PFSK-1 (cell line): ENCODE measurements at regions not wholly inside any gene's neighbourhood (a gene's known extent, or its start where the extent isn't known, plus 50 kb on each side); places are given as distances from the start of the nearest gene placed in this dataset.
A peak's percentile ranks its signal among the peaks of the same experiment; 100 is the strongest.

ENCODE experiments used
- FOXP2 ChIP-seq: optimal IDR thresholded peaks from 2 replicates; pipeline ENCODE3; 2011; ENCODE audit warnings: borderline replicate concordance, control low read depth, inconsistent platforms; ENCODE audit not compliant: insufficient read depth; ENCODE audit errors: extremely low read length, extremely low read depth
- POLR2AphosphoS5 ChIP-seq: IDR thresholded peaks from 2 replicates; pipeline ENCODE4 v1.6.1; 2012; ENCODE audit warnings: low read depth, mild to moderate bottlenecking, control low read depth, low read length, moderate library complexity
- SIN3A ChIP-seq: IDR thresholded peaks from 2 replicates; pipeline ENCODE4 v1.6.1; 2012; ENCODE audit warnings: mild to moderate bottlenecking, low read length, moderate library complexity, borderline replicate concordance; ENCODE audit not compliant: insufficient read depth
- TAF1 ChIP-seq: IDR thresholded peaks from 2 replicates; pipeline ENCODE4 v1.6.1; 2012; ENCODE audit warnings: low read length, control low read depth, borderline replicate concordance; ENCODE audit not compliant: insufficient read depth
- TF ChIP-seq, protein P1 (sequence below), 2 experiments: IDR thresholded peaks; 2 replicates each; pipeline versions ENCODE4 v1.6.1 to v1.8.0; 2011 to 2012; ENCODE audit warnings: low read depth in 2 of 2, low read length in 2 of 2, control low read depth in 1 of 2, inconsistent platforms in 1 of 2, mild to moderate bottlenecking in 1 of 2, moderate library complexity in 1 of 2; ENCODE audit not compliant: insufficient read depth in 1 of 2

- TF ChIP-seq POLR2AphosphoS5 (no peak), SIN3A (no peak), FOXP2 (no peak), TAF1 (no peak)
- TF ChIP-seq, protein P1, sequence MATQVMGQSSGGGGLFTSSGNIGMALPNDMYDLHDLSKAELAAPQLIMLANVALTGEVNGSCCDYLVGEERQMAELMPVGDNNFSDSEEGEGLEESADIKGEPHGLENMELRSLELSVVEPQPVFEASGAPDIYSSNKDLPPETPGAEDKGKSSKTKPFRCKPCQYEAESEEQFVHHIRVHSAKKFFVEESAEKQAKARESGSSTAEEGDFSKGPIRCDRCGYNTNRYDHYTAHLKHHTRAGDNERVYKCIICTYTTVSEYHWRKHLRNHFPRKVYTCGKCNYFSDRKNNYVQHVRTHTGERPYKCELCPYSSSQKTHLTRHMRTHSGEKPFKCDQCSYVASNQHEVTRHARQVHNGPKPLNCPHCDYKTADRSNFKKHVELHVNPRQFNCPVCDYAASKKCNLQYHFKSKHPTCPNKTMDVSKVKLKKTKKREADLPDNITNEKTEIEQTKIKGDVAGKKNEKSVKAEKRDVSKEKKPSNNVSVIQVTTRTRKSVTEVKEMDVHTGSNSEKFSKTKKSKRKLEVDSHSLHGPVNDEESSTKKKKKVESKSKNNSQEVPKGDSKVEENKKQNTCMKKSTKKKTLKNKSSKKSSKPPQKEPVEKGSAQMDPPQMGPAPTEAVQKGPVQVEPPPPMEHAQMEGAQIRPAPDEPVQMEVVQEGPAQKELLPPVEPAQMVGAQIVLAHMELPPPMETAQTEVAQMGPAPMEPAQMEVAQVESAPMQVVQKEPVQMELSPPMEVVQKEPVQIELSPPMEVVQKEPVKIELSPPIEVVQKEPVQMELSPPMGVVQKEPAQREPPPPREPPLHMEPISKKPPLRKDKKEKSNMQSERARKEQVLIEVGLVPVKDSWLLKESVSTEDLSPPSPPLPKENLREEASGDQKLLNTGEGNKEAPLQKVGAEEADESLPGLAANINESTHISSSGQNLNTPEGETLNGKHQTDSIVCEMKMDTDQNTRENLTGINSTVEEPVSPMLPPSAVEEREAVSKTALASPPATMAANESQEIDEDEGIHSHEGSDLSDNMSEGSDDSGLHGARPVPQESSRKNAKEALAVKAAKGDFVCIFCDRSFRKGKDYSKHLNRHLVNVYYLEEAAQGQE (IDR thresholded peaks at IDR 0.05; ENCODE audit: insufficient read depth in 1 of 2, low read depth in 2 of 2, low read length in 2 of 2) = no peak
Measured at GRCh38 chrX:12034741-12035140, 103.5 kb upstream of the FRMPD4 start.

- TF ChIP-seq FOXP2 (no peak), TAF1 (no peak), POLR2AphosphoS5 (no peak), SIN3A (no peak)
- TF ChIP-seq, protein P1 (IDR thresholded peaks at IDR 0.05; ENCODE audit: insufficient read depth in 1 of 2, low read depth in 2 of 2, low read length in 2 of 2) = no peak
Measured at GRCh38 chrX:12042615-12043014, 95.7 kb upstream of the FRMPD4 start.

GRCh38 chrX:12052109-12052508 lies 86.2 kb upstream of the FRMPD4 start:
- no peak for TF ChIP-seq TAF1

DNA sequence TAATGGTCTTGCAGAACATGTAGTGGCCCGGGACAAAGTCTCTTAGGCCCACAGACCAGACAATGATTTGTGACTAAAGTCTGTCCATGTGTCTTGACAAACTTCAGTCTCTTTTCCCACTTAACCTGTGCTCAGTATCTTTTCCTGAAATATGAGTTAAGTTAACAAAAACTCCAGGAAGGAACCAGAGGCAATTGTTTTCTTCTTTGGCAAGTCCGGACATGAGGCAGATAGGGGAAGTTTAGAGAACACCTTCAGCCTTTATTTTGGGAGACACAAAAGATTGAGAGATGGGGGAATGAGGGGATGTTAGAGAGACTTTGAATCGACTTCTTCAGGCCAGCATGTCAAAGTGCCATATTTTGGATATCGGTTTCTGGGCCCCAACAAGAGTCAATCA lies 80.2 kb upstream of the FRMPD4 start:
- TF ChIP-seq POLR2AphosphoS5 = no peak
- TF ChIP-seq TAF1 = no peak
- TF ChIP-seq FOXP2 = no peak
- TF ChIP-seq, protein P1 (IDR thresholded peaks at IDR 0.05; ENCODE audit: insufficient read depth in 1 of 2, low read depth in 2 of 2, low read length in 2 of 2) = no peak
- TF ChIP-seq SIN3A = no peak

- TF ChIP-seq FOXP2 (no peak), POLR2AphosphoS5 (no peak)
Measured at GRCh38 chrX:12060489-12061260, 77.6 kb upstream of the FRMPD4 start.

DNA sequence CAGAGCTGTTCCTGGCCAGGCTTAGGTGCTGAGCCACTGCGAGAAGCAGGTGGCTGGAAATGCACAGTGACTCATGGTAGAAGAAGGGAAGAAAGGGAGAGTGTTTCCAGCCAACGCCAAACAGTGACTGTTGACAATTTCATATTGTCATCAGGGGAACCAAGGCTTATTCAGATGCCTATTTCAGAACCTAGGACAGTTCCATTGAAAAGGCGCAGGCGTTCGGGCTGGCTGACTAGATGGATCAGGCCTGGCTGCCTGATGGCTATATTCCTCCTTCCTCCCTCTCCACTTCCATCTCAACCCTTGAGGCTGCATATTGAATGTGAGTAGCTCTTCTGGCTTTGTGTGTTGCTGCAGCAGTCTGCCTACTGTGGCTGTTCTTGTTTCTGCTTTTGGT lies 73.0 kb upstream of the FRMPD4 start:
- TF ChIP-seq TAF1 = no peak
- TF ChIP-seq, protein P1 (IDR thresholded peaks at IDR 0.05; ENCODE audit: insufficient read depth in 1 of 2, low read depth in 2 of 2, low read length in 2 of 2) = peak; percentile 74 to 93
